GM06990 (cell line): ENCODE measurements at regions not wholly inside any gene's neighbourhood (a gene's known extent, or its start where the extent isn't known, plus 50 kb on each side); places are given as distances from the start of the nearest gene placed in this dataset.

Experiments used
- DNase-seq: peaks from one replicate; pipeline ENCODE4 v3.0.0-alpha.2; 2011; ENCODE audit not compliant: insufficient read length; ENCODE audit errors: extremely low read depth
- H3K27me3 ChIP-seq: replicated peaks from 2 replicates; pipeline ENCODE4 v1.6.0; 2011; ENCODE audit warnings: low read length; ENCODE audit not compliant: control insufficient read depth, insufficient read depth
- H3K36me3 ChIP-seq: 2 replicates; pipeline ENCODE4 v1.5.1; 2011; ENCODE audit warnings: low read length; ENCODE audit not compliant: control insufficient read depth, insufficient read depth
- H3K4me3 ChIP-seq: replicated peaks from 2 replicates; pipeline ENCODE4 v1.5.1; 2011; ENCODE audit warnings: low read depth, mild to moderate bottlenecking, control low read depth, low read length
- CTCF ChIP-seq: IDR thresholded peaks from 2 replicates; pipeline ENCODE4 v1.5.1; 2011; ENCODE audit warnings: low read length, control low read depth, mild to moderate bottlenecking, inconsistent platforms; ENCODE audit not compliant: insufficient read depth, poor library complexity, severe bottlenecking

- Histone ChIP-seq H3K36me3 (no peaks in the 10 kb centered on the region), H3K27me3 (no peaks in the 10 kb centered on the region), H3K4me3 (no peak overlapping the region)
- TF ChIP-seq CTCF = no peak
- DNase-seq = no peak
Observed at GRCh38 chrX:23483396-23483795, 148.7 kb downstream of the PTCHD1 start.

GRCh38 chrX:23493941-23494374 lies 159.3 kb downstream of the PTCHD1 start:
- no peak overlapping the region for H3K4me3 ChIP-seq
- no peak for TF ChIP-seq CTCF
- peak; percentile 25 for DNase-seq

GRCh38 chrX:23494741-23495140 lies 160.1 kb downstream of the PTCHD1 start:
- no peaks in the 10 kb centered on the region for H3K27me3 ChIP-seq
- no peak overlapping the region for H3K4me3 ChIP-seq
- TF ChIP-seq CTCF = no peak
- DNase-seq = peak; percentile 7
- H3K36me3 ChIP-seq = no peaks in the 10 kb centered on the region

More at GRCh38 chrX:23493941-23494374, 159.3 kb downstream of the PTCHD1 start:
- Histone ChIP-seq H3K36me3 (no peaks in the 10 kb centered on the region), H3K27me3 (no peaks in the 10 kb centered on the region)

GRCh38 chrX:23497919-23498318 lies 163.3 kb downstream of the PTCHD1 start:
- TF ChIP-seq CTCF = no peak
- DNase-seq = no peak
- Histone ChIP-seq H3K36me3 (no peaks in the 10 kb centered on the region), H3K27me3 (no peaks in the 10 kb centered on the region), H3K4me3 (no peak overlapping the region)

GRCh38 chrX:23501974-23502373 lies 165.3 kb upstream of the PRDX4 start:
- Histone ChIP-seq H3K36me3 (no peaks in the 10 kb centered on the region), H3K27me3 (no peaks in the 10 kb centered on the region), H3K4me3 (no peak overlapping the region)
- DNase-seq = no peak
- TF ChIP-seq CTCF = no peak

GRCh38 chrX:23503835-23504539 lies 163.3 kb upstream of the PRDX4 start:
- no peak overlapping the region for H3K4me3 ChIP-seq
- H3K36me3 ChIP-seq = no peaks in the 10 kb centered on the region
- no peak for TF ChIP-seq CTCF
- DNase-seq = no peak
- no peaks in the 10 kb centered on the region for H3K27me3 ChIP-seq
